H1 (cell line): ENCODE measurements at regions not wholly inside any gene's neighbourhood (a gene's known extent, or its start where the extent isn't known, plus 50 kb on each side); places are given as distances from the start of the nearest gene placed in this dataset.

ENCODE experiments used
- ASH2L ChIP-seq: fragments of 200-600, 300-600 bp; sonication (generic); IDR thresholded peaks from one replicate; pipeline ENCODE4 v1.7.1; 2017; ENCODE audit warnings: low read length
- BACH1 ChIP-seq: IDR thresholded peaks from 2 replicates; pipeline ENCODE4 v1.6.1; 2012; ENCODE audit warnings: low read length, improper control_type of control experiment
- BCL11A ChIP-seq, 2 experiments: IDR thresholded peaks; one replicate each; pipeline ENCODE4 v1.6.1; 2011; ENCODE audit warnings: low read depth in 2 of 2, low read length in 2 of 2, mild to moderate bottlenecking in 2 of 2
- CEBPB ChIP-seq: IDR thresholded peaks from 2 replicates; pipeline ENCODE4 v1.6.1; 2012; ENCODE audit warnings: low read depth, low read length
- HDAC2 ChIP-seq, 2 experiments: fragments of 300-600 bp in 1 of 2; sonication (generic) in 1 of 2; IDR thresholded peaks; 2 replicates each; pipeline ENCODE4 v1.6.1; 2011 to 2012; ENCODE audit warnings: low read depth in 2 of 2, low read length in 2 of 2, mild to moderate bottlenecking in 2 of 2, moderate library complexity in 2 of 2, borderline replicate concordance in 1 of 2, inconsistent platforms in 1 of 2
- JUN ChIP-seq: IDR thresholded peaks from 2 replicates; pipeline ENCODE4 v1.6.1; 2011; ENCODE audit warnings: low read depth, mild to moderate bottlenecking, improper control_type of control experiment, low read length
- JUND ChIP-seq: IDR thresholded peaks from 2 replicates; pipeline ENCODE4 v1.6.1; 2011; ENCODE audit warnings: mild to moderate bottlenecking, improper control_type of control experiment, low read length
- KDM1A ChIP-seq: fragments of 200-600, 300-600 bp; sonication (generic); IDR thresholded peaks from 2 replicates; pipeline ENCODE4 v1.7.1; 2016; ENCODE audit warnings: mild to moderate bottlenecking, low read length, borderline replicate concordance
- KDM4A ChIP-seq: IDR thresholded peaks from one replicate; pipeline ENCODE4 v1.7.1; 2012; ENCODE audit warnings: low read depth, mild to moderate bottlenecking, moderate library complexity, low read length, inconsistent platforms; ENCODE audit not compliant: severe bottlenecking
- KDM5A ChIP-seq: fragments of 200-600 bp; IDR thresholded peaks from 2 replicates; pipeline ENCODE4 v1.7.1; 2012; ENCODE audit warnings: mild to moderate bottlenecking, low read length, inconsistent platforms, mixed read lengths
- PHF8 ChIP-seq: fragments of 200-600 bp; sonication (generic); conservative IDR thresholded peaks from 2 replicates; pipeline ENCODE4 v1.7.1; 2012; ENCODE audit warnings: low read depth, mild to moderate bottlenecking, inconsistent platforms, low read length, moderate library complexity
- SAP30 ChIP-seq: fragments of 300-600 bp; sonication (generic); IDR thresholded peaks from 2 replicates; pipeline ENCODE4 v1.7.1; 2012; ENCODE audit warnings: low read length, moderate library complexity, mild to moderate bottlenecking, inconsistent platforms; ENCODE audit not compliant: insufficient read depth, insufficient replicate concordance
- SIX5 ChIP-seq: IDR thresholded peaks from 2 replicates; pipeline ENCODE4 v1.6.1; 2011; ENCODE audit warnings: mild to moderate bottlenecking, low read depth, low read length
- SP4 ChIP-seq: IDR thresholded peaks from 2 replicates; pipeline ENCODE4 v1.6.1; 2012; ENCODE audit warnings: low read length, inconsistent platforms
- TBP ChIP-seq: IDR thresholded peaks from 2 replicates; pipeline ENCODE4 v1.6.1; 2011; ENCODE audit warnings: low read depth, low read length, improper control_type of control experiment
- TEAD4 ChIP-seq: IDR thresholded peaks from 2 replicates; pipeline ENCODE4 v1.6.1; 2012; ENCODE audit warnings: low read depth, low read length, inconsistent platforms, mixed read lengths
- ZNF274 ChIP-seq: IDR thresholded peaks from 2 replicates; pipeline ENCODE4 v1.7.0; 2012; ENCODE audit warnings: low read length, borderline replicate concordance; ENCODE audit errors: extremely low read depth
- TF ChIP-seq, protein P1 (sequence below): IDR thresholded peaks from 2 replicates; pipeline ENCODE4 v1.6.1; 2012; ENCODE audit warnings: low read length, inconsistent platforms
- TF ChIP-seq, protein P2 (sequence below): IDR thresholded peaks from 2 replicates; pipeline ENCODE4 v1.6.1; 2012; ENCODE audit warnings: inconsistent platforms
- TF ChIP-seq, protein P3 (sequence below): IDR thresholded peaks from 2 replicates; pipeline ENCODE4 v1.6.1; 2011; ENCODE audit warnings: low read depth, mild to moderate bottlenecking, low read length; ENCODE audit not compliant: insufficient read depth
- TF ChIP-seq, protein P4 (sequence below): IDR thresholded peaks from 2 replicates; pipeline ENCODE4 v1.6.1; 2012; ENCODE audit warnings: inconsistent platforms

DNA sequence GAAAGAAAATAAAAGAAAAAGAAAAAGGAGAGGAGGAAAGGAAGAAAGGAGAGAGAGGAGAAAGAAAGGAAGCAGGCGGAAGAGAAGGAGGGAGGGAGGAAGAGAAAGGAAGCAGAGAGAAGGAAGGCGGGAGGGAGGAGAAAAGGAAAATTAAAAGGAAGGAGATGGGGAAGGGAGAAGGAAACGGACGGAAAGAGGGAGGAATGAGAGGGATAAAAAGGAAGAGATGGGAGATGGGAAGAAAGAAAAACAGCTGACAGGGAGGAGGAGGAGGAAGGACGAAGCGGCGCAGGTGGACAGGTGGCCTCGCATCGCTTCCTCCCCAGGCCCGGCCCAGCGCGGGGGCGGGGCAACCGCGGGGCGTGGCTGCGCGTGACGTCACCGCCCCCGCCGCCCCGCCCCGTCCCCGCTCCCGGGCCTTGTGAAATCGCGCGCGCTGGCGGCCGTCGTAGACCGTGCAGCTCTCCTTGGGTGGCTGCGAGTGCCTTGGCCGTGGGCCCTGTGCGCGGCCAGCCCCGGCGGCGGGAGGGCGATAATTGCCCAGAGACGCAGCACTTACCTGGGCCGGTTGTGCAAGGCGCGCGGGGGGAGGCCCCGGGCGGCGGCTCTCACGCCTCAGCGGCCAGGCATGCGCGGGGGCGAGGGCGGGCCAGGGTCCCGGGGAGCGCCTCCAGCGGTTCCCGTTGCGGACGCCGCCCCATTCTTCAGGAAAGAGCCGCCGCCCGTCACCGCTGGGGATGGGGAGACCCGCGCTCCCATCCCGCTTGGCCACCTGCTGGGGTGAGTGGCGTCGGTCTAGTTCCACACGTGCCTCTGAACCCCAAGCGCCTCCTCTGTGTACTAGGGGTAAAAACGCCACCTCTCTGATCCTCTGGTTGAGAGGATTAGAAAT is 49.6 kb upstream of the FOXE1 start (continued):
- TF ChIP-seq TEAD4 (no peak), JUN (no peak), CEBPB (peak; percentile 65; the same call in 1 of the 2 replicates), ASH2L (peak; percentile 56), KDM4A (peak; percentile 92), JUND (peak; percentile 59; the same call in 1 of the 2 replicates), BACH1 (peak; percentile 72), SP4 (no peak), KDM1A (no peak), HDAC2 (IDR thresholded peaks at IDR 0.05; ENCODE audit: borderline replicate concordance in 1 of 2, low read depth in 2 of 2, low read length in 2 of 2) (peak in 1 of 2 experiments; percentile 83; a peak in 1 of 4 replicates), KDM5A (no peak), TBP (no peak; the same call in 1 of the 2 replicates), PHF8 (peak; percentile 84), SIX5 (no peak), ZNF274 (no peak), SAP30 (no peak), BCL11A (IDR thresholded peaks at IDR 0.05; ENCODE audit: low read depth in 2 of 2, low read length in 2 of 2) (no peak)
- TF ChIP-seq, protein P1, sequence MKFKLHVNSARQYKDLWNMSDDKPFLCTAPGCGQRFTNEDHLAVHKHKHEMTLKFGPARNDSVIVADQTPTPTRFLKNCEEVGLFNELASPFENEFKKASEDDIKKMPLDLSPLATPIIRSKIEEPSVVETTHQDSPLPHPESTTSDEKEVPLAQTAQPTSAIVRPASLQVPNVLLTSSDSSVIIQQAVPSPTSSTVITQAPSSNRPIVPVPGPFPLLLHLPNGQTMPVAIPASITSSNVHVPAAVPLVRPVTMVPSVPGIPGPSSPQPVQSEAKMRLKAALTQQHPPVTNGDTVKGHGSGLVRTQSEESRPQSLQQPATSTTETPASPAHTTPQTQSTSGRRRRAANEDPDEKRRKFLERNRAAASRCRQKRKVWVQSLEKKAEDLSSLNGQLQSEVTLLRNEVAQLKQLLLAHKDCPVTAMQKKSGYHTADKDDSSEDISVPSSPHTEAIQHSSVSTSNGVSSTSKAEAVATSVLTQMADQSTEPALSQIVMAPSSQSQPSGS: no peak
- TF ChIP-seq, protein P2, sequence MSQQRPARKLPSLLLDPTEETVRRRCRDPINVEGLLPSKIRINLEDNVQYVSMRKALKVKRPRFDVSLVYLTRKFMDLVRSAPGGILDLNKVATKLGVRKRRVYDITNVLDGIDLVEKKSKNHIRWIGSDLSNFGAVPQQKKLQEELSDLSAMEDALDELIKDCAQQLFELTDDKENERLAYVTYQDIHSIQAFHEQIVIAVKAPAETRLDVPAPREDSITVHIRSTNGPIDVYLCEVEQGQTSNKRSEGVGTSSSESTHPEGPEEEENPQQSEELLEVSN: peak; percentile 58
- TF ChIP-seq, protein P3, sequence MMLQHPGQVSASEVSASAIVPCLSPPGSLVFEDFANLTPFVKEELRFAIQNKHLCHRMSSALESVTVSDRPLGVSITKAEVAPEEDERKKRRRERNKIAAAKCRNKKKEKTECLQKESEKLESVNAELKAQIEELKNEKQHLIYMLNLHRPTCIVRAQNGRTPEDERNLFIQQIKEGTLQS: no peak
- TF ChIP-seq, protein P4, sequence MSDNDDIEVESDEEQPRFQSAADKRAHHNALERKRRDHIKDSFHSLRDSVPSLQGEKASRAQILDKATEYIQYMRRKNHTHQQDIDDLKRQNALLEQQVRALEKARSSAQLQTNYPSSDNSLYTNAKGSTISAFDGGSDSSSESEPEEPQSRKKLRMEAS: peak; percentile 66
